ENCODE measurements at regions not wholly inside any gene's neighbourhood (a gene's known extent, or its start where the extent isn't known, plus 50 kb on each side); places are given as distances from the start of the nearest gene placed in this dataset.
"Not testable (repeated sequence)": the region's sequence is repeated elsewhere in the genome, so short reads cannot be mapped to it uniquely, and the experiment has no call there.

- not testable (repeated sequence) for DNase-seq (ENCODE audit: low spot score)
Measured at GRCh38 chr7:66458991-66459390, 169.7 kb upstream of the KCTD7 start.

- DNase-seq (ENCODE audit: low spot score) = not testable (repeated sequence)
Measured at GRCh38 chr7:66459783-66460413, 168.8 kb upstream of the KCTD7 start.

GRCh38 chr7:66460921-66461361, 167.7 kb upstream of the KCTD7 start:
- no peak for DNase-seq (ENCODE audit: low spot score)

DNA sequence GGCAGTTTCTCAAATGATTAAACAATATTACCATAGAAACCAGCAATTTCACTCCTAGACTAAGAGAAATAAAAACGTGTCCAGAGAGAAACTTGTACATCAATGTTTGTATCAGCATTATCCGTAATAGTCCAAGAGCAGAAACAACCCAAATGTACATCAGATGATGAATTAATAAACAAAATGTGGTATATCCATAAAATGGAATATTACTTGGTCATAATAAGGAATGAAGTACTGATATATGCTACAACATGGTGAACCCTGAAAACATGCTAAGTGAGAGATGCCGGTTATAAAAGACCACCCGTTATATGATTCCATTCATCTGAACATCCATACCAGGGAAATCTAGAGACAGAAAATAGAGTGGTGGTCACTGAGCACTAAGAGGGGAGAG, 167.3 kb upstream of the KCTD7 start:
- not testable (repeated sequence) for DNase-seq (ENCODE audit: low spot score)

GRCh38 chr7:66462831-66463230, 165.8 kb upstream of the KCTD7 start:
- not testable (repeated sequence) for DNase-seq (ENCODE audit: low spot score)

DNA sequence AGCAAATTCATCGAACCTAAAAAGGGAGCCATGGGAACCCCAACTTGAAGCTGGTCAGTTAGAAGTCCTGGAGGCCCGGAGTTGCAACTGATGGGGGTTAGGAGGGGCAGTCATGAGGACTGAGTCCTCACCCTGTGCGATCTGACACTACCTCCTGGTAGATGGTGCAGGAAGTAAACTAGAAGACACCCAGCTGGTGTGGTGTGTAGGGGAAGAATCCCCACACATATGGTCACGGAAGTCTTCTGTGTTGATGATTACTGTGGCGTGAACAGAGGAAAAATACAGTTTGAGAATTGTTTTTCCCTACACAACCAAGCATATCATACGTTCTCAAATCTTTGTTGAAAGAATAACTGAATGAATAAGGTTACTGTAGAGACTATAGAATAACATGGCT, 164.6 kb upstream of the KCTD7 start:
- no peak for DNase-seq (ENCODE audit: low spot score)

GRCh38 chr7:66466081-66466600, 162.5 kb upstream of the KCTD7 start:
- no peak for DNase-seq (ENCODE audit: low spot score)

GRCh38 chr7:66467887-66468286, 160.8 kb upstream of the KCTD7 start:
- no peak for DNase-seq (ENCODE audit: low spot score)

DNA sequence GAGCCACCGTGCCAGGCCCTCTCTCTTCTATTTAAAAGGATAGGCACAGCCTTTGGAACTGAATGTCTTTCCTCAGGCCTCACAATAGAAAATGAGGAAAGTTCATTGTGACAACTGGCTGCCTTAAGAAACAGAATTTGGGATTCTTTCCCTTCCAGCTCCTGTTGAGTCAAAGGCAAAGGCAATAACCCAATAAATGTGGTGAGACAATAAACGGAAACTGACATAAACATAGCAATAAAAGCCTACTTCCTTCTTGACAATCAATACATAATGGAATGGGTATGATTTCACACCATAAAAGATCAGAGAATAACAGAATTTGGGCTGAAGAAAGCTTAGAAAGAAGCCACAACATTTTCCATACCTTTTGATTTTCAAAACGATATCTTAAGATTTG, 155.6 kb upstream of the KCTD7 start:
- DNase-seq (ENCODE audit: low spot score) = not testable (repeated sequence)

DNA sequence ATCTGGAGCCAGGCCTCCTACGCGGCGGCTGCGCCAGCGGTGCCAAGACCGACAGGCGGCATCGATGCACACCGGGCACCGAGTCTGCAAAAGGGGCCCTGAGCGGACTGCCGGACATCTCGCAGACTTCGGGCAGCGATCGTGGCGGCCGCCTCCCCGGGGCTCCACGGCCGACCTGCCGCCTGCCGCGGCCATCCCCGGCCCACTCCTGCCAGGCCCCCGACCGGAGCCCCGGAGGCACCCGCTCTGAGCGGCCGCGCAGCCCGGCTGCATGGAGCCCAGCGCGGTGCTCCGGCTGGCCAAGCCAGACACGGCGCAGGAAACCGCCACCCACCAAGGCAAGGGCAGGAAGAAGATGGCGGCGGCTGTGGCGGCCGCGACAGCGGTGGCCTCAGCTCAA, 154.2 kb upstream of the KCTD7 start:
- no peak for DNase-seq (ENCODE audit: low spot score)

GRCh38 chr7:66476056-66476455, 152.6 kb upstream of the KCTD7 start:
- not testable (repeated sequence) for DNase-seq (ENCODE audit: low spot score)

DNA sequence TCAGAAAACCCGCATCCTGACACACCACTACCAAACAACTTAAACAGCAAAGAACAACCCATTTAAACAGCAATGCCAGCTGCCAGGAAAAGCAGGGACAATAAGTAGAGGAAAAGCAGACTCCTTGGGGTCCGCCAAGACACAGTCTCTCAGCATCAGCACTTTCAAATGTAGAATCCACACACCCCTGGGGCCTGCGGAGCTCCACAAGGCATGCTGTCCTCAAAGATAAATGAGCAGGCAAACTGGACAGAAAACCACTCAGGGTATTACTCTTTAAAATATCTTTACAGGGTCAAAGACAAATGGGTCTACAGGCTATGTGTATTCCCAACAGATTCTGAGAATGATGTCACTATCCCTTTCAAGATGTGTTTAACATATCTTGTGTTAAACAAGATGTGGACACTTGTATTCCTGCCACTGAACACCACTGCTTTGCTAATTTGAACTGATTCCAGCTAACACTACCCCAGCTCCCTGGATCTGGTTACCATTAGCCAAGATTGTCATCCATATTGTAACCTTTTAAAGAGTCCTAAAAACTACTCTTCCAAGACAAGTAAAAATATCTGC, 150.8 kb upstream of the KCTD7 start:
- DNase-seq (ENCODE audit: low spot score) = not testable (repeated sequence)

DNA sequence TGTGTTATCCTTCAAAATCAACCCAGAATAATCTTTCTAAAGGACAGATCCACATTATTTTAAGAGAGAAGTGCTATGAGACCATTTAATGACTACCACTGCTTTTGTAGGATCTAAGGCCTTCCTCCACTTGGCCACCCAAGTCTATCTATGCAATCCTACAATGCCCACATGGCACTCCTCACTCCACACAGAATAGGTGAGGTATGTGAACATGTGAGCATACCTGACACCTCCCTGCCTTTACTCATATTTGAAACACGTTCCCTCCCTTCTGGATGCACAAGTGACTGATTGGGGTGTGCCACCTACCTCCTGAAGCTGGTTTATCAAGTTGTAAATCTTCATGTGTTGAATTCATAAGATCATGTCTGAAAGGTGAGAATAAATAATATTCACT, 147.5 kb upstream of the KCTD7 start:
- not testable (repeated sequence) for DNase-seq (ENCODE audit: low spot score)

DNA sequence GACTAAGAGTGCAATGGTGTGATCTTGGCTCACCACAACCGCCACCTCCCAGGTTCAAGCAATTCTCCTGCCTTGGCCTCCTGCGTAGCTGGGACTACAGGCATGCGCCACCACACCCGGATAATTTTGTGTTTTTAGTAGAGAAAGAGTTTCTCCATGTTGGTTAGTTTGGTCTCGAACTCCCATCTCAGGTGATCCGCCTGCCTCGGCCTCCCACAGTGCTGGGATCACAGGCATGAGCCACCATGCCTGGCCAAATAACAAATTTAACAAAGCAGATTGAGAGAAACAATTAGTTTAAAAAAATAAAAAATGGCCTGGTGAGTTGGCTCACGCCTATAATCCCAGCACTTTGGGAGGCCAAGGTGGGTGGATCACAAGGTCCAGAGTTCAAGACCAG, 139.6 kb upstream of the KCTD7 start:
- not testable (repeated sequence) for DNase-seq (ENCODE audit: low spot score)

- not testable (repeated sequence) for DNase-seq (ENCODE audit: low spot score)
Measured at GRCh38 chr7:66489741-66490140, 138.9 kb upstream of the KCTD7 start.

DNA sequence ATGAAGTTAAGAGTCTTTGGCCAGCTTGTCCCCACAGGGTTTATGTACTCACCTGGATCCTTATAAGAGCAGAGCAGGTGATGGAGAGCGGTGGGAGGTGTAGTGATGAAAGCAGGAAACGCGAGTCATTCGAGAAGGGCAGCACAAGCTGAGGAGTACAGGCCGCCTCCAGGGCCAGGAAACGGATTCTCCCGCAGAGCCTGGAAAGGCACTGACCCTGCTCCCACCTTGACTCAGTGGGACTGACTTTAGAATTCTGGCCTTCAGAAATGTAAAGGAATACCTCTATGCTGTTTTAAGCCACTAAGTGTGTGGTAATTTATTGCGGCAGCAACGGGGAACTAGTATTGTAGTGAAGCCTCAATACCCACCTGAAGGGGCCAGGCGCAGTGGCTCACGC, 137.7 kb upstream of the KCTD7 start:
- not testable (repeated sequence) for DNase-seq (ENCODE audit: low spot score)

GRCh38 chr7:66492405-66492804, 136.3 kb upstream of the KCTD7 start:
- not testable (repeated sequence) for DNase-seq (ENCODE audit: low spot score)

DNA sequence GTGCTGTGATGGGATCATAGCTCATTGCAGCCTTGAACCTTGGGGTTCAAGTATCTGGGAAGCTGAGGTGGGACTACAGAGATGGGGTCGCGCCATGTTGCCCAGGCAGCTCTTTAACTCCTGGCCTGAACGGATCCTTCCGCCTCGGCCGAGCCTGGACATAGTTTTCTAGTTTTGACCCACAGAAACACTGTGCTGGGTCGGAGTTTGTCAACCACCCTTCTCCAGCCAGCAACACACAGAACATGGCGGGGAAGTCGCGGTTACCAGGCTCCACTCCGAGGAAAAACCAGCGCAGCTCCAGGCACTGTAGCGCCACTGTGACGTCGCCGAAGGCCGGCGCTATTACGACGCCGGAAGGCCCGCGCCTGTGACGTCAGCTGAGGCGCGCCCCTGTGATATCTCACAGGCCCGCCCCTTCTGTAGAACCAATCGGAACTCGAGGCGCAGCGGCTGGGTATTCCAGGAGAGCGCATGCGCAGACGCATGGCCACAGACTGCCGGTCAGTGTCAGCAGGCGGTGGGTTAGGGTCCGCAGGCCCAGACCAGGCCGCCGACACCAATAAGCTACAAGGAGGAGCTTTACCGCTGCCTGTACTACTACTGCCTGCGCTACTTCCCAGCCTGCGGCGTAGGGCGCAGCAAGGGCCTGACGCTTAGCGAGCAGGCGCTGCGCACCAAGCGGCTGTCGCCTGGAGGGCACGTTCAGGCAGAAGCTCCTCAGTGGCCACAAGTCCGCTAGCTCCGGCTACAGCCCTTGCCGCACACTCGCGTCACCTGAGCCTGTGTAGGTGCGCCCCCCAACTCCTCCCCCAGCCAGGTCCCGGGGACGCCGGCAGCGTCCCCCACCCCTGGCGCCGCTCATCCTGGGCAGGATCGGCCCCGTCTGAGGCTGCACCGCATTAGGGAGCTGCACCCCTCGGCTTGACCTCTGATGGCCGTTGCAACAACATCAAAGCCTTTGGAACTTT, 135.2 kb upstream of the KCTD7 start:
- peak; percentile 99 for DNase-seq (ENCODE audit: low spot score)

- DNase-seq (ENCODE audit: low spot score) = no peak
Measured at GRCh38 chr7:66497346-66497745, 131.3 kb upstream of the KCTD7 start.

DNA sequence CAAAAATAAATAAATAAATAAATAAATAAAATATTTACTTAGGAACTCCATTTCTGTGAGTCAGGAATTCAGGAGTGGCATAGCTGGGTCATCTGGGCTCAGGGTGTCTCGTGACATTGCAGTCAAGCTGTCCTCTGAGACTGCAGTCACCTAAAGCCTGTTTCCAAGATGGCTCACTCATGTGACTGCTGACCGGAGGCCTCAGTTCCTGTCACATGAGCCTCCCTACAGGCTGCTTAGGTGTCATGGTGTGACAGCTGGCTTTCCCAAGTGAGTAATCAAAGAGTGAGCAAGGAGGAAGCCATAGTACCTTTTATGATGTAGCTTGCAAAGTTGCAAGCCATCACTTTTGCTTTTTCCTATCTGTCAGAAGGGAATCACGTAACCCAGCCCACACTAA, 128.6 kb upstream of the KCTD7 start:
- DNase-seq (ENCODE audit: low spot score) = peak; percentile 63

GRCh38 chr7:66502230-66503035, 126.2 kb upstream of the KCTD7 start:
- DNase-seq (ENCODE audit: low spot score) = no peak

DNA sequence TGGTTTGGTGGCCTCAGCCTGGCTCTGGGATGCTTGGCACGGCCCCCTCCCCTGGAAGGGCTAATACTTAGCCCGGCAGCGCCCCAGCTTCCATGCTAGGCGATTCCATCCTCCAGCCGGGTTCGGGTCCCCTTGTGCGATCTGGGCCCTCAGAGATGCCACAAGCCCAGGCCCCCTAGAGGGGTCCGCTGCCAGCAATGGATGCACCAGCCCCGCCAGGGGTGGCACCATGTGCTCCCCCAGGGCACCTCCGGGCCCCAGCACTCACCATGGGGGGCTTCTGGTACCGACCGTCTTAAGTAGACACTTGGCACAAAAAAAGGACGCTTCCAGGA, 125.7 kb upstream of the KCTD7 start:
- no peak for DNase-seq (ENCODE audit: low spot score)
